IMR-90 (cell line): ENCODE measurements at regions not wholly inside any gene's neighbourhood (a gene's known extent, or its start where the extent isn't known, plus 50 kb on each side); places are given as distances from the start of the nearest gene placed in this dataset.

Experiments used
- ATAC-seq: fragments of 200-7000 bp; cut with Tn5 transposase; 2 replicates; pipeline ENCODE4 v1.9.1; 2020; ENCODE audit warnings: low read depth, mild to moderate bottlenecking, moderate library complexity
- BruUV-seq: library from RNA; stranded (reverse); fragments of 400-500 nt; replicated peaks from 2 replicates; lab custom pipeline; 2021; lab: Mats Ljungman, UMichigan
- CTCF ChIA-PET: fragments of 300-600 bp; formaldehyde crosslinking; extraction: SDS; loops from one replicate; lab custom pipeline; 2021; ENCODE audit warnings: antibody characterized with exemption; lab: Yijun Ruan, JAX
- POLR2A ChIA-PET: fragments of 300-600 bp; sonication (Branson Sonifier 250); formaldehyde crosslinking; loops from one replicate; lab custom pipeline; 2022; ENCODE audit warnings: antibody characterized with exemption; ENCODE audit not compliant: unreplicated experiment; lab: Charles Lee
- DNase-seq: peaks from one replicate; pipeline ENCODE4 v3.0.0; 2013
- H2AFZ ChIP-seq: replicated peaks from 2 replicates; pipeline ENCODE3; 2013; ENCODE audit warnings: low read length, mild to moderate bottlenecking; ENCODE audit not compliant: poor library complexity
- H2AK5ac ChIP-seq: 2 replicates; pipeline ENCODE4 v1.6.1; 2013; ENCODE audit warnings: low read depth, low read length, inconsistent platforms
- H2AK9ac ChIP-seq: replicated peaks from 2 replicates; pipeline ENCODE3; 2013; ENCODE audit warnings: mild to moderate bottlenecking, low read depth, low read length, moderate library complexity; ENCODE audit not compliant: poor library complexity
- H2BK120ac ChIP-seq: 2 replicates; pipeline ENCODE4 v1.6.1; 2013; ENCODE audit warnings: low read depth, low read length, inconsistent platforms
- H2BK15ac ChIP-seq: 3 replicates; pipeline ENCODE4 v1.6.1; 2013; ENCODE audit warnings: low read depth, low read length, inconsistent platforms
- H2BK20ac ChIP-seq: 2 replicates; pipeline ENCODE4 v1.6.1; 2013; ENCODE audit warnings: low read depth, mild to moderate bottlenecking, inconsistent platforms, low read length, moderate library complexity
- H2BK5ac ChIP-seq: 2 replicates; pipeline ENCODE4 v1.6.1; 2013; ENCODE audit warnings: mild to moderate bottlenecking, low read depth, low read length, inconsistent platforms; ENCODE audit not compliant: poor library complexity, severe bottlenecking
- H3K14ac ChIP-seq: replicated peaks from 2 replicates; pipeline ENCODE4 v1.6.1; 2013; ENCODE audit warnings: low read depth, low read length, inconsistent platforms
- H3K18ac ChIP-seq: 2 replicates; pipeline ENCODE4 v1.6.1; 2013; ENCODE audit warnings: low read depth, low read length, control low read depth
- H3K23ac ChIP-seq: 2 replicates; pipeline ENCODE4 v1.6.1; 2013; ENCODE audit warnings: low read depth, low read length, inconsistent platforms
- H3K27ac ChIP-seq: 2 replicates; pipeline ENCODE4 v1.5.1; 2013; ENCODE audit warnings: mild to moderate bottlenecking, control low read depth, low read length; ENCODE audit not compliant: insufficient read depth
- H3K27me3 ChIP-seq: 2 replicates; pipeline ENCODE4 v1.6.1; 2013; ENCODE audit warnings: low read length; ENCODE audit not compliant: control insufficient read depth, insufficient read depth
- H3K36me3 ChIP-seq: 2 replicates; pipeline ENCODE4 v1.6.1; 2013; ENCODE audit warnings: low read length, mixed read lengths; ENCODE audit not compliant: control insufficient read depth, insufficient read depth
- H3K4ac ChIP-seq: 2 replicates; pipeline ENCODE4 v1.6.1; 2013; ENCODE audit warnings: low read depth, low read length, inconsistent platforms
- H3K4me1 ChIP-seq: 2 replicates; pipeline ENCODE4 v1.6.1; 2013; ENCODE audit warnings: low read length, mixed read lengths; ENCODE audit not compliant: control insufficient read depth, insufficient read depth
- H3K4me2 ChIP-seq: 2 replicates; pipeline ENCODE4 v1.6.1; 2013; ENCODE audit warnings: low read depth, mild to moderate bottlenecking, control low read depth, low read length, moderate library complexity
- H3K4me3 ChIP-seq: 2 replicates; pipeline ENCODE4 v1.5.1; 2013; ENCODE audit warnings: low read depth, mild to moderate bottlenecking, control low read depth, low read length, moderate library complexity; ENCODE audit not compliant: insufficient read depth
- H3K56ac ChIP-seq: 2 replicates; pipeline ENCODE4 v1.6.1; 2013; ENCODE audit warnings: low read length, inconsistent platforms; ENCODE audit not compliant: insufficient read depth; ENCODE audit errors: extremely low read depth
- H3K79me1 ChIP-seq, 2 experiments: 2 replicates each; pipeline ENCODE4 v1.6.1; 2013; ENCODE audit warnings: low read length in 2 of 2, inconsistent platforms in 1 of 2, low read depth in 1 of 2
- H3K9ac ChIP-seq: 2 replicates; pipeline ENCODE4 v1.6.1; 2013; ENCODE audit warnings: low read depth, low read length, control low read depth
- H3K9me1 ChIP-seq: 2 replicates; pipeline ENCODE4 v1.6.1; 2013; ENCODE audit warnings: low read length, inconsistent platforms; ENCODE audit not compliant: insufficient read depth
- H3K9me3 ChIP-seq: 2 replicates; pipeline ENCODE4 v1.6.1; 2013; ENCODE audit warnings: low read length; ENCODE audit not compliant: control insufficient read depth, insufficient read depth
- H4K20me1 ChIP-seq: 2 replicates; pipeline ENCODE4 v1.6.1; 2013; ENCODE audit warnings: low read length, inconsistent platforms; ENCODE audit not compliant: insufficient read depth
- H4K5ac ChIP-seq: 2 replicates; pipeline ENCODE4 v1.6.1; 2013; ENCODE audit warnings: mild to moderate bottlenecking, low read depth, low read length, control low read depth
- H4K8ac ChIP-seq, 2 experiments: 2 replicates each; pipeline ENCODE4 v1.6.1; 2013; ENCODE audit warnings: low read depth in 2 of 2, low read length in 2 of 2, control low read depth in 1 of 2, inconsistent platforms in 1 of 2
- H4K91ac ChIP-seq: 2 replicates; pipeline ENCODE4 v1.6.1; 2013; ENCODE audit warnings: low read depth, low read length, inconsistent platforms; ENCODE audit not compliant: insufficient read depth
- CTCF ChIP-seq: conservative IDR thresholded peaks from 2 replicates; pipeline ENCODE4 v1.5.1; 2012; ENCODE audit warnings: mild to moderate bottlenecking, low read depth, low read length, improper control_type of control experiment
- RAD21 ChIP-seq: IDR thresholded peaks from 2 replicates; pipeline ENCODE4 v1.6.1; 2012; ENCODE audit warnings: low read length, improper control_type of control experiment
- SMC3 ChIP-seq: fragments of 150-350 bp; IDR thresholded peaks from 2 replicates; pipeline ENCODE4 v1.6.1; 2016; ENCODE audit warnings: low read depth, mild to moderate bottlenecking, antibody characterized with exemption, low read length, moderate library complexity
- WGBS, 2 experiments: methylation state at CpG; one replicate each; pipeline versions ENCODE4 v1.1.5 to v1.1.7; 2013; ENCODE audit warnings: missing lambda C conversion rate in 2 of 2; ENCODE audit not compliant: insufficient read length in 1 of 2; ENCODE audit errors: extremely low coverage in 2 of 2; 5-methylcytosine and 5-hydroxymethylcytosine counted together
- dilution Hi-C: fragments of 300-500 bp; cut with HindIII; formaldehyde crosslinking; loops from one replicate; pipeline ENCODE4 v1.14.3; 2018; ENCODE audit warnings: low sequenced_read_pairs; ENCODE audit not compliant: unreplicated experiment
- in situ Hi-C: fragments of 300-500 bp; cut with MboI; formaldehyde crosslinking; loops from 3 replicates; pipeline ENCODE4 v1.14.3; 2019; ENCODE audit warnings: low sequenced_read_pairs, inconsistent platforms, mixed read lengths
- intact Hi-C: fragments of 100-400 bp; cut with micrococcal nuclease; formaldehyde crosslinking; loops from 2 replicates; pipeline ENCODE4 v1.10.0; 2022

- no peak overlapping the region for H2AK5ac ChIP-seq
- H2BK20ac ChIP-seq, result no peak overlapping the region
- no peak overlapping the region for H4K8ac ChIP-seq
- no peak overlapping the region for H4K5ac ChIP-seq
- no peak overlapping the region for H4K91ac ChIP-seq
- dilution Hi-C loops, result no loop called here
- no peak overlapping the region for H3K56ac ChIP-seq
- no peaks in the 10 kb centered on the region for H3K36me3 ChIP-seq
- WGBS, 2 experiments, result 50% methylated on average over 1 of the region's 4 CpGs; no CpG with 5 or more reads in 1 of the 2 experiments
- no peak overlapping the region for H3K4me3 ChIP-seq
- in situ Hi-C loops, result no loop called here
- H3K4me1 ChIP-seq, result peaks cover 2% of the 10 kb centered on the region; the same call in 1 of the 2 replicates
- H3K4ac ChIP-seq, result no peak overlapping the region
- no peak overlapping the region for H3K18ac ChIP-seq
- no peak overlapping the region for H3K23ac ChIP-seq
- ChIA-PET POLR2A (no interaction called here), CTCF (no interaction called here)
- H3K79me1 ChIP-seq, result no peaks in the 10 kb centered on the region
- no peak overlapping the region for H3K4me2 ChIP-seq
- H3K9me3 ChIP-seq, result no peaks in the 10 kb centered on the region
- ATAC-seq, result peak; percentile 65
- H2BK5ac ChIP-seq, result no peak overlapping the region
- no peaks in the 10 kb centered on the region; the same call in 1 of the 2 replicates for H3K27me3 ChIP-seq
- no peak overlapping the region for H2BK120ac ChIP-seq
- no peak overlapping the region for H2BK15ac ChIP-seq
- peak overlapping the region; percentile 4 for H2AFZ ChIP-seq
- H3K9me1 ChIP-seq, result no peaks in the 10 kb centered on the region
- H4K20me1 ChIP-seq, result no peaks in the 10 kb centered on the region
- H2AK9ac ChIP-seq, result no peak overlapping the region
- H3K27ac ChIP-seq, result no peak overlapping the region
- intact Hi-C loops, result loop anchor here (5.0 kb wide), 1 partner anchor 604 kb away; the partner anchor contains the start of gene TLE1
- H3K14ac ChIP-seq, result no peak overlapping the region
- 0 out of 2 replicates have a peak, but pooled peaks have one; percentile 16 for TF ChIP-seq CTCF
- TF ChIP-seq SMC3, result no peak
- TF ChIP-seq RAD21, result peak; percentile 29; the same call in 1 of the 2 replicates
- no TSS peak for BruUV-seq
- peak; percentile 40 for DNase-seq
- no peak overlapping the region for H3K9ac ChIP-seq
Observed at GRCh38 chr9:81083067-81083466, 606.3 kb downstream of the TLE1 start.
